Tibial artery (tissue), 4 donors: ENCODE measurements at regions not wholly inside any gene's neighbourhood (a gene's known extent, or its start where the extent isn't known, plus 50 kb on each side); places are given as distances from the start of the nearest gene placed in this dataset.

Experiments
- DNase-seq, 2 donors: peaks; one replicate each; pipeline ENCODE4 v3.0.0-alpha.2; 2019
- H3K27ac ChIP-seq, 2 donors: fragments of 200-600 bp; sonication (generic) in 1 of 2; 1 replicate in 1 of 2; 2 replicates in 1 of 2; pipeline ENCODE4 v1.5.1; 2018 to 2019; ENCODE audit warnings: mild to moderate bottlenecking in 1 of 2
- H3K27me3 ChIP-seq, 2 donors: fragments of 200-600 bp; sonication (generic) in 1 of 2; one replicate each; pipeline versions ENCODE4 v1.5.1 to v1.6.0; 2016 to 2019
- H3K36me3 ChIP-seq, 3 donors: fragments of 200-600 bp; sonication (generic) in 2 of 3; one replicate each; pipeline ENCODE4 v1.5.1; 2016 to 2019; ENCODE audit warnings: mild to moderate bottlenecking in 2 of 3
- H3K4me1 ChIP-seq, 4 donors: fragments of 200-600 bp; sonication (generic) in 2 of 4; 1 replicate in 3 of 4; 2 replicates in 1 of 4; pipeline ENCODE4 v1.5.1; 2016 to 2019
- H3K4me3 ChIP-seq, 2 donors: fragments of 200-600 bp; sonication (generic) in 1 of 2; 1 replicate in 1 of 2; 2 replicates in 1 of 2; pipeline ENCODE4 v1.5.1; 2018 to 2019; ENCODE audit warnings: mild to moderate bottlenecking in 2 of 2
- H3K9me3 ChIP-seq, 3 donors: fragments of 200-600 bp; sonication (generic) in 1 of 3; one replicate each; pipeline ENCODE4 v1.5.1; 2016 to 2019
- CTCF ChIP-seq, 2 experiments: fragments of 200-600 bp in 1 of 2; fragments of 450-650 bp in 1 of 2; IDR thresholded peaks; one replicate each; pipeline ENCODE4 v1.5.1; 2017 to 2019; ENCODE audit warnings: antibody characterized with exemption in 2 of 2, mild to moderate bottlenecking in 1 of 2, moderate library complexity in 1 of 2
- intact Hi-C: fragments of 100-400 bp; cut with DNase I; formaldehyde crosslinking; loops from one replicate; pipeline ENCODE4 v1.15.0; 2023; ENCODE audit warnings: low total_unique reads

DNA sequence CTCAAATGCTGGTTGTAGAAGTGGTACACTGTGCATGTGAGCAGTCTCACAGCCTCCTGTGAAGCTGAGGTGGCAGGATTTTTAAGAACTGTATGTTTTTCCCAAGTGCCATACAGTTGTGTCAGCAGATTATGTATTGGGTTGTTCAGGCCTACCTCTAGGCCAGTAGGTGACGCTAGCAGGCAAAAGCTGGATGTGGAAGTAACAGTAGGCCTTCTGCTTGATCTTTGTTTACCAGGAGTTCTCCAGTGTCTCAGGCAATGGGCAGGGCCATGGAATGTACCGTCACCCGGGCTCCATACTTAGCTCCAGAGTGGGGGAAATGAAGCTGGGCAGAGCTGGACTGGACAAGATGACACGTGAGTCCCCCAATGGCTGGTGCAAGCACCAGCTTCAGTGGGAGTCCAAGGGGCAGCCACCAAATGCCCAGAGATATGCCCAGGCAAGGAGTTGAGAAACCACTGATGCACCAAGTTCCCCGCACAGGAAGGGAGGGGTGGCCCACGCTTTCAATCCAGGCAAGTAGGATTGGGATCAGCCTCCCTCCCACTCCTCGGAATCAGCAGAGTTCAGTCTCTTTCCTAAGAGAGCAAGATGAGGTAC is 289.7 kb downstream of the HTR1B start:
- Histone ChIP-seq H3K9me3 (no peaks in the 10 kb centered on the region), H3K4me3 (no peak overlapping the region), H3K27ac (no peak overlapping the region), H3K27me3 (no peaks in the 10 kb centered on the region), H3K36me3 (no peaks in the 10 kb centered on the region), H3K4me1 (peaks cover 0 to 1% (median under 1%) of the 10 kb centered on the region in 4 donors)
- TF ChIP-seq CTCF (IDR thresholded peaks at IDR 0.05), result no peak
- DNase-seq, result no peak
- intact Hi-C loops, result no loop called here

DNA sequence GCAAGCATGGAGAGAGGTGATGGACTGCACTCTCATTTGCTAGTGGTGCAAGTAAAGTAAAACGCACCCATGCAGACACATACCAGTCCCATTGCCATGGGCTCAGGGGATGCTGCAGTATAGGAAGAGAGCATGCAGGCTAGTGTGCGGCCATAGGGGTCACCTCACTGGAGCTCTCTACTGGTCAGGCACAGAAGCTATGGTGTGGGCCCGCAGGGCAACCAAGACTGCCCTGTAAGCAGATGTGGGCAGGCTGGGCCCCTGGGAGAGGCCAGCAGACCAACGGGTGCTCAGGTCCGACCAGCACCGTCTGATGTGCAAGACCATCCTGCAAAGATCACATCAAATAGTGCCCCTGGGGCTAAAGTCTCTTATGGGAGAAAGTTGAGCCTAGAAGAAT is 290.7 kb downstream of the HTR1B start:
- intact Hi-C loops, result no loop called here
- H3K9me3 ChIP-seq, result no peaks in the 10 kb centered on the region
- DNase-seq, result no peak
- H3K36me3 ChIP-seq, result no peaks in the 10 kb centered on the region
- H3K4me1 ChIP-seq, result no peaks in the 10 kb centered on the region
- H3K27ac ChIP-seq, result no peak overlapping the region
- no peak overlapping the region for H3K4me3 ChIP-seq
- no peak for TF ChIP-seq CTCF (IDR thresholded peaks at IDR 0.05)
- H3K27me3 ChIP-seq, result no peaks in the 10 kb centered on the region

DNA sequence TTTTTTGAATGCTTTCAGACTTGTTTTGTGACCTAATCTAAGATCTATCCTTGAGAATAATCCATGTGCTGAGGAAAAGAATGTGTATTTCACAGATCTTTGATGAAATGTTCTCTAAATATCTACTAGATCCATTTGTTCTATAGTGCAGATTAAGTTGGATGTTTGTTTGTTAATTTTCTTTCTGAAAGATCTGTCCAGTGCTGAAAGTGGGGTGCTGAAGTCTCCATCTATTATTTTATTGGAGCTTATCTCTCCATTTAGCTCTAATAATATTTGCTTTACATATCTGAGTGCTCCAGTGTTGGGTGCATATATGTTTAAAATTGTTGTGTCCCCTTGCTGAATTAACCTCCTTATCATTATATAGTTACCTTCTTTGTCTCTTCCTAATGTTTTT is 303.6 kb downstream of the HTR1B start:
- DNase-seq, result no peak
- no peaks in the 10 kb centered on the region for H3K36me3 ChIP-seq
- H3K27ac ChIP-seq, result no peak overlapping the region
- H3K9me3 ChIP-seq, result peaks cover 0 to 3% (median 0%) of the 10 kb centered on the region in 3 donors
- no peaks in the 10 kb centered on the region for H3K4me1 ChIP-seq
- TF ChIP-seq CTCF (IDR thresholded peaks at IDR 0.05), result no peak
- no peak overlapping the region for H3K4me3 ChIP-seq
- intact Hi-C loops, result no loop called here
- no peaks in the 10 kb centered on the region for H3K27me3 ChIP-seq

- H3K9me3 ChIP-seq, result no peaks in the 10 kb centered on the region
- H3K27me3 ChIP-seq, result no peaks in the 10 kb centered on the region
- H3K27ac ChIP-seq, result no peak overlapping the region
- intact Hi-C loops, result no loop called here
- no peak for TF ChIP-seq CTCF (IDR thresholded peaks at IDR 0.05)
- no peak for DNase-seq
- H3K36me3 ChIP-seq, result no peaks in the 10 kb centered on the region
- H3K4me3 ChIP-seq, result no peak overlapping the region
- H3K4me1 ChIP-seq, result no peaks in the 10 kb centered on the region
These were observed 312.1 kb downstream of the HTR1B start for GRCh38 chr6:77151241-77151640.

- Histone ChIP-seq H3K27me3 (no peaks in the 10 kb centered on the region), H3K4me3 (no peak overlapping the region), H3K9me3 (no peaks in the 10 kb centered on the region), H3K27ac (no peak overlapping the region), H3K36me3 (no peaks in the 10 kb centered on the region), H3K4me1 (no peaks in the 10 kb centered on the region)
- intact Hi-C loops, result no loop called here
- no peak for TF ChIP-seq CTCF (IDR thresholded peaks at IDR 0.05)
- DNase-seq, result no peak
These were observed 312.6 kb downstream of the HTR1B start for GRCh38 chr6:77150736-77151135.

GRCh38 chr6:77145244-77145643 is 318.0 kb downstream of the HTR1B start:
- no peak for DNase-seq
- Histone ChIP-seq H3K4me1 (no peaks in the 10 kb centered on the region), H3K36me3 (no peaks in the 10 kb centered on the region), H3K27ac (no peak overlapping the region), H3K27me3 (no peaks in the 10 kb centered on the region), H3K4me3 (no peak overlapping the region), H3K9me3 (no peaks in the 10 kb centered on the region)
- no peak for TF ChIP-seq CTCF (IDR thresholded peaks at IDR 0.05)
- intact Hi-C loops, result no loop called here
